ENCODE measurements at regions not wholly inside any gene's neighbourhood (a gene's known extent, or its start where the extent isn't known, plus 50 kb on each side); places are given as distances from the start of the nearest gene placed in this dataset.
"Not testable (repeated sequence)": the region's sequence is repeated elsewhere in the genome, so short reads cannot be mapped to it uniquely, and the experiment has no call there.

DNA sequence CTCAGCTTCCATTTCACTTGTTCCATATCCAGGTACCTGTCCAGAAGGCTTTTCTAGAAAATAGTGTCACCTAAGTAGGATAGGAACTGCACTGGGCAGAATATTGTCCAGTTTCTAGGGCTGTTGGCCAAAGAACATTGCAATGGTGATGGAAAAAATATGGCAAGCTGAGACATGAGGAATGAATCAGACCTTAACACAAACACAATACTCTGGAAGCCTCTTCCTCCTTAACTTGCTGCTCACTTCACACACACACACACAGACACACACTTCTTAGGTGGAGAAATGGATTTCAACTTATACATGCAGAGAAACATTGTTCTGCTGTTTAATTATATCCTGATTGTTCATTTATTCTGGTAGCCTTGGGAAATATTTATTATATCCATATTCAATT is 203.0 kb upstream of the RGS17 start:
- H3K4me3 ChIP-seq (ENCODE audit: low read depth, low read length), result no peak overlapping the region
- no peak for TF ChIP-seq CTCF (IDR thresholded peaks at IDR 0.05; ENCODE audit: insufficient read depth, low read length, missing control alignments)
- ChIA-PET CTCF (no interaction called here), POLR2A (no interaction called here)
- DNase-seq (ENCODE audit: low read depth, low spot score), result no peak

DNA sequence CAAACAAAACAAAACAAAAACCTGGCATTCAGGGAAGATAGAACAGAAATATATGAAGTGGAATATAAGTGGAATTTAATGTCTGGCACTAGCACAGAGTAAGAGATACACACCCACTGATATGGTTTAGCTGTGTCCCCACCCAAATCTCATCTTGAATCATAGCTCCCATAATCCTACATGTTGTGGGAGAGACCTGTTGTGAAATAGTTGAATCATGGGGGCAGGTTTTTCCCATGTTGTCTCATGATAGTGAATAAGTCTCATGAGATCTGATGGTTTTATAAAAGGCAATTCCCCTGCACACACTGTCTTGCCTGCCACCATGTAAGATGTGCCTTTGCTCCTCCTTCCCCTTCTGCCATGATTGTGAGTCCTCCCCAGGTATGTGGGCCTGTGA is 200.1 kb upstream of the RGS17 start:
- CTCF ChIA-PET; DNase-seq (ENCODE audit: low read depth, low spot score); H3K4me3 ChIP-seq (ENCODE audit: low read depth, low read length); POLR2A ChIA-PET: not testable (repeated sequence)

GRCh38 chr6:153328194-153328593 is 197.1 kb upstream of the RGS17 start:
- no peak for TF ChIP-seq CTCF (IDR thresholded peaks at IDR 0.05; ENCODE audit: insufficient read depth, low read length, missing control alignments)
- H3K4me3 ChIP-seq (ENCODE audit: low read depth, low read length), result no peak overlapping the region
- ChIA-PET POLR2A (no interaction called here), CTCF (no interaction called here)
- no peak for DNase-seq (ENCODE audit: low read depth, low spot score)

DNA sequence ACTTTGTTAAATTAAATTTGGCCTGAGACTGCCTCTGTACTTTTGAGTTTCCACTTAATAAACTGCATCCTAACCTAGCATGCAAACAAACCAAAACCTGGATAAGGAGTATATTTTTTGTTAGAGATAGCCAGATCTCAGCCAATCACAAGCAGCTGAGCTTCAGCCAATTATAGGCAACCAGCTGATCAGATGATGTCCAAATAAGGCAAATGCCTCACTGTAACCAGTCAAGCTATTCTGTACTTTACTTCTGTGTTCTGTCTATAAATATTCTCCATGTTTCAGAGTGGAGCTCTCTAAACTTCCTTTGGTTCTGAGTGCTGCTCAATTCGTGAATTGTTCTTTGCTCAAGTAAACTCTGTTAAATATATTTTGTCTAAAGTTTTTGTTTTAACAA is 194.6 kb upstream of the RGS17 start:
- ChIA-PET CTCF (interaction anchor here (1.5 kb wide), 1 partner anchor 13 kb away, joined by 3 read pairs; no protein-coding TSS in a partner anchor), POLR2A (no interaction called here)
- H3K4me3 ChIP-seq (ENCODE audit: low read depth, low read length), result no peak overlapping the region
- no peak for DNase-seq (ENCODE audit: low read depth, low spot score)
- TF ChIP-seq CTCF (IDR thresholded peaks at IDR 0.05; ENCODE audit: insufficient read depth, low read length, missing control alignments), result no peak

- CTCF ChIA-PET, result interaction anchor here (0.6 to 2.0 kb wide), 6 partner anchors 13 to 289 kb away, joined by 3 to 10 read pairs (median 4); no protein-coding TSS in a partner anchor
- no peak overlapping the region for H3K4me3 ChIP-seq (ENCODE audit: low read depth, low read length)
- POLR2A ChIA-PET, result no interaction called here
- no peak for DNase-seq (ENCODE audit: low read depth, low spot score)
- peak; percentile 37 for TF ChIP-seq CTCF (IDR thresholded peaks at IDR 0.05; ENCODE audit: insufficient read depth, low read length, missing control alignments)
These were observed 181.6 kb upstream of the RGS17 start for GRCh38 chr6:153312634-153313033.

GRCh38 chr6:153309651-153310050 is 178.6 kb upstream of the RGS17 start:
- no peak overlapping the region for H3K4me3 ChIP-seq (ENCODE audit: low read depth, low read length)
- no peak for TF ChIP-seq CTCF (IDR thresholded peaks at IDR 0.05; ENCODE audit: insufficient read depth, low read length, missing control alignments)
- DNase-seq (ENCODE audit: low read depth, low spot score), result no peak
- CTCF ChIA-PET, result interaction anchor here (0.7 kb wide), 1 partner anchor 194 kb away, joined by 3 read pairs; no protein-coding TSS in a partner anchor
- POLR2A ChIA-PET, result no interaction called here

DNA sequence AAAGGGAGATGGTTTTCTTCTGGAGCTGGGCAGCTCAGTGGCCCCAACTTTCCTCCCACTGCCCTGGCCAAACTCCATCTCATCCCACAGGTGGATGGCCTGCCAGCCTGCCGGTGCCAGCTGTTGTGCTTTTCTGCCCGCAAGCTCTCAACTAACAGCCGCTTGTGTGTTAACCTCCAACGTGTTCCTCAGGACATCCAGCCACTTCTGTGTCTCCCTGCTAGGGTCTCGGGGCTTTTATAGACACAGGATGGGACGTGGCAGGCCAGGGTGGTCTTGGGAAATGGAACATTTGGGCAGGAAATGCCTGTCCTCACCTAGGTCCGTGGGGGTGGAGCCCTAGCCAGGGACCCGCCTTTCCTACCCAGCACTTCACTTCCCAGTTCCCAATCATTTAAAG is 171.1 kb upstream of the RGS17 start:
- no peak for DNase-seq (ENCODE audit: low read depth, low spot score)
- TF ChIP-seq CTCF (IDR thresholded peaks at IDR 0.05; ENCODE audit: insufficient read depth, low read length, missing control alignments), result no peak
- CTCF ChIA-PET, result no interaction called here
- H3K4me3 ChIP-seq (ENCODE audit: low read depth, low read length), result no peak overlapping the region
- POLR2A ChIA-PET, result no interaction called here

All from AG04449 (cell line).